ENCODE measurements at regions not wholly inside any gene's neighbourhood (a gene's known extent, or its start where the extent isn't known, plus 50 kb on each side); places are given as distances from the start of the nearest gene placed in this dataset.

- ATAC-seq (ENCODE audit: low read depth) (no peak), DNase-seq (ENCODE audit: low spot score) (no peak)
- no peak for TF ChIP-seq CTCF (IDR thresholded peaks at IDR 0.05; ENCODE audit: poor library complexity, severe bottlenecking)
- H3K9me3 ChIP-seq (ENCODE audit: severe bottlenecking): peaks cover 1% of the 10 kb centered on the region
- H3K36me3 ChIP-seq (ENCODE audit: low read depth): no peaks in the 10 kb centered on the region
- peaks cover 3% of the 10 kb centered on the region for H3K4me1 ChIP-seq (ENCODE audit: insufficient read depth, poor library complexity, severe bottlenecking)
- no peaks in the 10 kb centered on the region for H3K27me3 ChIP-seq (ENCODE audit: insufficient read depth, poor library complexity, severe bottlenecking)
- no peak overlapping the region for H3K4me3 ChIP-seq (ENCODE audit: severe bottlenecking)
- no peak overlapping the region for H3K27ac ChIP-seq (ENCODE audit: poor library complexity, severe bottlenecking)
These were observed 157.5 kb upstream of the ANKRD50 start for GRCh38 chr4:124869961-124870495.

GRCh38 chr4:124868495-124868894, 156.0 kb upstream of the ANKRD50 start:
- Histone ChIP-seq H3K27me3 (ENCODE audit: insufficient read depth, poor library complexity, severe bottlenecking) (no peaks in the 10 kb centered on the region), H3K9me3 (ENCODE audit: severe bottlenecking) (peaks cover 1% of the 10 kb centered on the region), H3K4me1 (ENCODE audit: insufficient read depth, poor library complexity, severe bottlenecking) (peaks cover 3% of the 10 kb centered on the region), H3K27ac (ENCODE audit: poor library complexity, severe bottlenecking) (no peak overlapping the region), H3K36me3 (ENCODE audit: low read depth) (no peaks in the 10 kb centered on the region), H3K4me3 (ENCODE audit: severe bottlenecking) (no peak overlapping the region)
- ATAC-seq (ENCODE audit: low read depth) (no peak), DNase-seq (ENCODE audit: low spot score) (no peak)
- no peak for TF ChIP-seq CTCF (IDR thresholded peaks at IDR 0.05; ENCODE audit: poor library complexity, severe bottlenecking)

- Histone ChIP-seq H3K4me1 (ENCODE audit: insufficient read depth, poor library complexity, severe bottlenecking) (peaks cover 3% of the 10 kb centered on the region), H3K4me3 (ENCODE audit: severe bottlenecking) (no peak overlapping the region), H3K36me3 (ENCODE audit: low read depth) (no peaks in the 10 kb centered on the region), H3K9me3 (ENCODE audit: severe bottlenecking) (peaks cover 1% of the 10 kb centered on the region), H3K27ac (ENCODE audit: poor library complexity, severe bottlenecking) (no peak overlapping the region), H3K27me3 (ENCODE audit: insufficient read depth, poor library complexity, severe bottlenecking) (no peaks in the 10 kb centered on the region)
- DNase-seq (ENCODE audit: low spot score) (no peak), ATAC-seq (ENCODE audit: low read depth) (peak; percentile 53; the same call in 2 of the 3 replicates)
- TF ChIP-seq CTCF (IDR thresholded peaks at IDR 0.05; ENCODE audit: poor library complexity, severe bottlenecking): no peak
These were observed 155.0 kb upstream of the ANKRD50 start for GRCh38 chr4:124867536-124867935.

- Histone ChIP-seq H3K4me1 (ENCODE audit: insufficient read depth, poor library complexity, severe bottlenecking) (peaks cover 3% of the 10 kb centered on the region), H3K4me3 (ENCODE audit: severe bottlenecking) (no peak overlapping the region), H3K9me3 (ENCODE audit: severe bottlenecking) (peaks cover 1% of the 10 kb centered on the region), H3K27me3 (ENCODE audit: insufficient read depth, poor library complexity, severe bottlenecking) (no peaks in the 10 kb centered on the region), H3K27ac (ENCODE audit: poor library complexity, severe bottlenecking) (no peak overlapping the region), H3K36me3 (ENCODE audit: low read depth) (no peaks in the 10 kb centered on the region)
- DNase-seq (ENCODE audit: low spot score) (no peak), ATAC-seq (ENCODE audit: low read depth) (no peak)
- TF ChIP-seq CTCF (IDR thresholded peaks at IDR 0.05; ENCODE audit: poor library complexity, severe bottlenecking): no peak
These were observed 153.8 kb upstream of the ANKRD50 start for GRCh38 chr4:124866301-124866700.

- Histone ChIP-seq H3K4me1 (ENCODE audit: insufficient read depth, poor library complexity, severe bottlenecking) (peaks cover 3% of the 10 kb centered on the region), H3K36me3 (ENCODE audit: low read depth) (no peaks in the 10 kb centered on the region), H3K27ac (ENCODE audit: poor library complexity, severe bottlenecking) (no peak overlapping the region), H3K9me3 (ENCODE audit: severe bottlenecking) (peaks cover 1% of the 10 kb centered on the region), H3K27me3 (ENCODE audit: insufficient read depth, poor library complexity, severe bottlenecking) (no peaks in the 10 kb centered on the region), H3K4me3 (ENCODE audit: severe bottlenecking) (no peak overlapping the region)
- DNase-seq (ENCODE audit: low spot score): no peak
- no peak for ATAC-seq (ENCODE audit: low read depth)
- no peak for TF ChIP-seq CTCF (IDR thresholded peaks at IDR 0.05; ENCODE audit: poor library complexity, severe bottlenecking)
These were observed 150.6 kb upstream of the ANKRD50 start for GRCh38 chr4:124863040-124863545.

Data from RWPE2 (cell line).